ENCODE measurements at regions not wholly inside any gene's neighbourhood (a gene's known extent, or its start where the extent isn't known, plus 50 kb on each side); places are given as distances from the start of the nearest gene placed in this dataset.

DNA sequence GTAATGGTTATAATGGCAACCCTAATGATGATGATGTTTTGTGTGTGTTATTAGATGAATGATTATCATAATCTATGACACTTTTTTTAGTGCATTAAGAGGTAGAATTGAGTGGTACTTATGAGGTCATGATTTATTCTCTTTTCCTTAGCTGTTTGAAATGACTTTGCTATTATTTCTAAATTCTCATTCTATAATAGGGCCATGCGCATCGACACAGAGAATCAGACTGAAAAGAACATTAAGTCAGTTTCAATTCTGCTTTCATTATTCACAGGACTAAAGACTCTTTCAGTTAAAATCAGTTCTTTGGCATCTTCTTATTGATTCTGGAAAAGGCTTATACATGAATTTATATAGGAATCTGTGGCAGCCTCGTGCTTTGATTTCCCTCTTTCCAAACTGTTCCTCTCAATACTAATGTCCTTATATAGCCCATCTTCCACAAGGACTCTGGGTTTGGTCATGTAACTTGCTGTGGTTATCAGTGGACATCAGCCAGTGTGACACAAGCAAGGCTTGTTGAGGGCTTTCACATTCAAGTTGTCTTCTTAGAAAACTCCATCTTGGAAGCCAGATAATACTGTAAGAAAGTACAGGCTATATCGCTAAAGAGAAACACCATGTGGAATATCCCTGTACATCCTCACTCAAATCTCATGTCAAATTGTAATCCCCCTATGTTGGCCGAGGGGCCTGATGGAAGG lies 140.3 kb upstream of the CHD1 start:
- H3K27me3 ChIP-seq: no peaks in the 10 kb centered on the region
- 79% methylated on average over 5 of the region's 5 CpGs for WGBS (ENCODE audit: insufficient coverage, low coverage, low lambda C conversion rate, missing lambda C conversion rate)
- intact Hi-C loops (cut with DNase I): no loop called here
- DNase-seq (no peak), ATAC-seq (no peak)
- no peak overlapping the region for H3K27ac ChIP-seq
- H3K4me3 ChIP-seq: no peak overlapping the region
- no peaks in the 10 kb centered on the region for H3K36me3 ChIP-seq
- H3K4me1 ChIP-seq: no peaks in the 10 kb centered on the region
- no peaks in the 10 kb centered on the region for H3K9me3 ChIP-seq
- TF ChIP-seq, protein P1, sequence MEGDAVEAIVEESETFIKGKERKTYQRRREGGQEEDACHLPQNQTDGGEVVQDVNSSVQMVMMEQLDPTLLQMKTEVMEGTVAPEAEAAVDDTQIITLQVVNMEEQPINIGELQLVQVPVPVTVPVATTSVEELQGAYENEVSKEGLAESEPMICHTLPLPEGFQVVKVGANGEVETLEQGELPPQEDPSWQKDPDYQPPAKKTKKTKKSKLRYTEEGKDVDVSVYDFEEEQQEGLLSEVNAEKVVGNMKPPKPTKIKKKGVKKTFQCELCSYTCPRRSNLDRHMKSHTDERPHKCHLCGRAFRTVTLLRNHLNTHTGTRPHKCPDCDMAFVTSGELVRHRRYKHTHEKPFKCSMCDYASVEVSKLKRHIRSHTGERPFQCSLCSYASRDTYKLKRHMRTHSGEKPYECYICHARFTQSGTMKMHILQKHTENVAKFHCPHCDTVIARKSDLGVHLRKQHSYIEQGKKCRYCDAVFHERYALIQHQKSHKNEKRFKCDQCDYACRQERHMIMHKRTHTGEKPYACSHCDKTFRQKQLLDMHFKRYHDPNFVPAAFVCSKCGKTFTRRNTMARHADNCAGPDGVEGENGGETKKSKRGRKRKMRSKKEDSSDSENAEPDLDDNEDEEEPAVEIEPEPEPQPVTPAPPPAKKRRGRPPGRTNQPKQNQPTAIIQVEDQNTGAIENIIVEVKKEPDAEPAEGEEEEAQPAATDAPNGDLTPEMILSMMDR (IDR thresholded peaks at IDR 0.05): no peak
- no peak for TF ChIP-seq POLR2A (IDR thresholded peaks at IDR 0.05)

DNA sequence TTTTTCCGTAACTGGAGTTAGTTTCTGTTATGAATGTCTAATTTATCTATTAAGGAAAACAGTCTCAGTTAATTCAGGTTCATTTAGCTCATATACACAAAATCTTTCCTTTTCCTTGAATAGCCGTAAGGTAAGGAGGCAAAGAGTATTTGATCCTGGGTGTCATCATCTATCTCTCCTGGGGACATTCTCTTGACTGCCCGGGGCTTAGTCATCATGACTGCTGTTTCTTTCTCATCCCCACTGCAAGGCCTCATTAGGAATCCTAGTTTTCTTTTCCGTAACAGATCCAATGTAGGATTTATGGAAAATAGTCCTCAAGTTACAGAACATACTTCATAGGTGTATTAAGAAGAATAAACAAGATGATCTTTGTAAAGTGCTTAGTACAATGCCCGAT lies 134.9 kb upstream of the CHD1 start:
- no peak overlapping the region for H3K27ac ChIP-seq
- ATAC-seq (no peak), DNase-seq (no peak)
- TF ChIP-seq, protein P1 (IDR thresholded peaks at IDR 0.05): no peak
- TF ChIP-seq POLR2A (IDR thresholded peaks at IDR 0.05): no peak
- no peaks in the 10 kb centered on the region for H3K9me3 ChIP-seq
- intact Hi-C loops (cut with DNase I): loop anchor here in 1 of 2 donors (5.0 kb wide), 1 partner anchor 156 kb away; no protein-coding TSS in a partner anchor
- no peak overlapping the region for H3K4me3 ChIP-seq
- H3K27me3 ChIP-seq: no peaks in the 10 kb centered on the region
- WGBS (ENCODE audit: insufficient coverage, low coverage, low lambda C conversion rate, missing lambda C conversion rate): 87% methylated on average over 5 of the region's 5 CpGs
- H3K4me1 ChIP-seq: peaks cover 0 to 6% (median 0%) of the 10 kb centered on the region in 4 donors
- no peaks in the 10 kb centered on the region for H3K36me3 ChIP-seq

DNA sequence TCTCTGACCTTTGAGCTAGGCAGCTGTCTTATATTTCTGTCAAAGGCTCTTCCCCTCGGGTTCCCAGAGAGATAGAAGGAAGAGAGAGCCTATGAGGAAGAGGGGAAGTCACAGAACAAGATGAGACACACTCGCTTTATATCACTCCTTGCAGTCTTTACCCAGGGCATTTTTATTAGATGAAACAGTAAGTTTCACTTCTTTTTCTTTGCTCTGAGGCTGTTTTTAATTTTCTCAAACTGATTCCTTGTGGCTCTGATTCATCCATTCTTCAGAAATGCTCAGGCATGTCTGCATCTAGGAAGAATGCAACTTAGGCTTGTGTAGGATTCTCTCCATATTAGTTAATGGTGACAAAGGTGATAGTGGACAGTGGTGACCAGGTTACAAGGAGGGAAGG lies 132.9 kb upstream of the CHD1 start:
- DNase-seq: no peak
- no peak overlapping the region for H3K27ac ChIP-seq
- intact Hi-C loops (cut with DNase I): loop anchor here in 1 of 2 donors (5.0 kb wide), 1 partner anchor 154 kb away; no protein-coding TSS in a partner anchor

DNA sequence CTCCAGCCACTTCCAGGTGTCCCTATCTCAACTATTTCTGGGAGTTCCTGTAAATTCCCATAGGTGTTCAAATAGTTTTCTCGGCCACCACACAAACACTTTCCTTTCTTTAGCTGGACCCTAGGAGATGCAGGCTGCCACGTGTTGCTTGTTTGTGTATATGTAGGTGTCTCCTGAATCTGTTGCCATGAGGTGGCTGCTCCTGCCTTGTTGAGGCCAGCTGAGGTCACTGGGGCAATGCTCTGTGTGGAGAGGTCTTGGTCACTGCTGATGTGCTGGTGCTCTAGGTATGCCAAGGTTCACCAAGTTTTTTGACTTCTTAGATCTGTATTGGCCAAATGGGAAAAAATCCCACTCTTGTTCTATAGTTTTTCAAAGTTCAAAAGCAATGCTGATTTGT lies 132.5 kb upstream of the CHD1 start:
- no peaks in the 10 kb centered on the region for H3K9me3 ChIP-seq
- no peaks in the 10 kb centered on the region for H3K27me3 ChIP-seq
- DNase-seq (no peak), ATAC-seq (no peak)
- no peak overlapping the region for H3K4me3 ChIP-seq
- H3K4me1 ChIP-seq: peaks cover 0 to 6% (median 0%) of the 10 kb centered on the region in 4 donors
- no peak for TF ChIP-seq POLR2A (IDR thresholded peaks at IDR 0.05)
- TF ChIP-seq, protein P1 (IDR thresholded peaks at IDR 0.05): no peak
- no peaks in the 10 kb centered on the region for H3K36me3 ChIP-seq
- intact Hi-C loops (cut with DNase I): loop anchor here in 1 of 2 donors (5.0 kb wide), 1 partner anchor 154 kb away; no protein-coding TSS in a partner anchor
- WGBS (ENCODE audit: insufficient coverage, low coverage, low lambda C conversion rate, missing lambda C conversion rate): 63% methylated on average over 1 of the region's 2 CpGs
- no peak overlapping the region for H3K27ac ChIP-seq

More for the DNA sequence above, 132.9 kb upstream of the CHD1 start:
- no peaks in the 10 kb centered on the region for H3K27me3 ChIP-seq
- no peaks in the 10 kb centered on the region for H3K36me3 ChIP-seq
- no peak for ATAC-seq
- H3K4me3 ChIP-seq: no peak overlapping the region
- TF ChIP-seq, protein P1 (IDR thresholded peaks at IDR 0.05): no peak
- TF ChIP-seq POLR2A (IDR thresholded peaks at IDR 0.05): no peak
- H3K4me1 ChIP-seq: peaks cover 0 to 6% (median 0%) of the 10 kb centered on the region in 4 donors
- no peaks in the 10 kb centered on the region for H3K9me3 ChIP-seq
- 9% methylated on average over 2 of the region's 2 CpGs for WGBS (ENCODE audit: insufficient coverage, low coverage, low lambda C conversion rate, missing lambda C conversion rate)
